Parathyroid adenoma (tissue), 2 donors: ENCODE measurements at regions not wholly inside any gene's neighbourhood (a gene's known extent, or its start where the extent isn't known, plus 50 kb on each side); places are given as distances from the start of the nearest gene placed in this dataset.
"Not testable (repeated sequence)": the region's sequence is repeated elsewhere in the genome, so short reads cannot be mapped to it uniquely, and the experiment has no call there.

Experiments used
- H2AFZ ChIP-seq: fragments of 300-600 bp; sonication (generic); one replicate; pipeline ENCODE4 v1.7.0; 2017; ENCODE audit warnings: antibody characterized with exemption, mild to moderate bottlenecking
- H3K27ac ChIP-seq: fragments of 300-600 bp; sonication (generic); one replicate; pipeline ENCODE4 v1.7.0; 2017
- H3K27me3 ChIP-seq: fragments of 300-600 bp; sonication (generic); one replicate; pipeline ENCODE4 v1.7.0; 2017; ENCODE audit warnings: low read length; ENCODE audit not compliant: control insufficient read depth, insufficient read depth
- H3K36me3 ChIP-seq: fragments of 300-600 bp; sonication (generic); one replicate; pipeline ENCODE4 v1.7.0; 2017; ENCODE audit warnings: low read length; ENCODE audit not compliant: control insufficient read depth, insufficient read depth
- H3K4me1 ChIP-seq: fragments of 300-600 bp; sonication (generic); one replicate; pipeline ENCODE4 v1.7.0; 2017; ENCODE audit warnings: control low read depth
- H3K4me2 ChIP-seq: fragments of 300-600 bp; sonication (generic); one replicate; pipeline ENCODE4 v1.7.0; 2017; ENCODE audit warnings: low read length
- H3K4me3 ChIP-seq: fragments of 300-600 bp; sonication (generic); one replicate; pipeline ENCODE4 v1.7.0; 2017; ENCODE audit warnings: low read depth, low read length
- H3K79me2 ChIP-seq: fragments of 300-600 bp; sonication (generic); one replicate; pipeline ENCODE4 v1.7.0; 2017; ENCODE audit warnings: control low read depth
- H3K9ac ChIP-seq: fragments of 300-600 bp; sonication (generic); one replicate; pipeline ENCODE4 v1.7.0; 2017; ENCODE audit warnings: mild to moderate bottlenecking
- H3K9me3 ChIP-seq: fragments of 300-600 bp; sonication (generic); one replicate; pipeline ENCODE4 v1.7.0; 2017; ENCODE audit warnings: low read length; ENCODE audit not compliant: control insufficient read depth
- TF ChIP-seq, protein P1 (sequence below): fragments of 300-600 bp; sonication (generic); IDR thresholded peaks from one replicate; pipeline ENCODE4 v1.7.0; 2017; ENCODE audit warnings: antibody characterized with exemption, mild to moderate bottlenecking
- donor health status: primary hyperparathyroidism.

DNA sequence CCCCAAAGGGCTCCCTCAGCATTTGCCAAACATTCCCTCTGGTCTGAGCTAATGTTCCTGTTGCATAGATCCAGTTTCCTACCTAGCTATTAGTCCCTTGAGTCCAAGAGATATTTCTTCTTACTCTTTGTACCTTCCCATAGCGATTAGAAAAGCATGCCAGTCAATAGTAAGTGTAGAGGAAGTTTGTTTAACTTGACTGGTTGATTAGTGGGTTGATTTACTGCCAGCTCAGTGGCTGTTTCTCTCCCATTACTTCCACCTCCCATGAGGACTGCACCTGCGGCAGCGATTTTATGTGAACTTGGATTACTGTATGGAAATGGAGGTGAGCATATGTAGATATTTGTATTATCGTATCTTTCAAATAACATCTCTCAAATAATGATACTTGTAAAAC is 1748.4 kb upstream of the CELF4 start:
- Histone ChIP-seq H3K9me3 (no peaks in the 10 kb centered on the region), H3K4me3 (no peak overlapping the region), H3K9ac (no peak overlapping the region), H3K27ac (no peak overlapping the region), H3K79me2 (no peaks in the 10 kb centered on the region), H3K4me2 (no peak overlapping the region), H3K36me3 (no peaks in the 10 kb centered on the region), H2AFZ (no peak overlapping the region), H3K27me3 (no peaks in the 10 kb centered on the region), H3K4me1 (no peaks in the 10 kb centered on the region)
- TF ChIP-seq, protein P1, sequence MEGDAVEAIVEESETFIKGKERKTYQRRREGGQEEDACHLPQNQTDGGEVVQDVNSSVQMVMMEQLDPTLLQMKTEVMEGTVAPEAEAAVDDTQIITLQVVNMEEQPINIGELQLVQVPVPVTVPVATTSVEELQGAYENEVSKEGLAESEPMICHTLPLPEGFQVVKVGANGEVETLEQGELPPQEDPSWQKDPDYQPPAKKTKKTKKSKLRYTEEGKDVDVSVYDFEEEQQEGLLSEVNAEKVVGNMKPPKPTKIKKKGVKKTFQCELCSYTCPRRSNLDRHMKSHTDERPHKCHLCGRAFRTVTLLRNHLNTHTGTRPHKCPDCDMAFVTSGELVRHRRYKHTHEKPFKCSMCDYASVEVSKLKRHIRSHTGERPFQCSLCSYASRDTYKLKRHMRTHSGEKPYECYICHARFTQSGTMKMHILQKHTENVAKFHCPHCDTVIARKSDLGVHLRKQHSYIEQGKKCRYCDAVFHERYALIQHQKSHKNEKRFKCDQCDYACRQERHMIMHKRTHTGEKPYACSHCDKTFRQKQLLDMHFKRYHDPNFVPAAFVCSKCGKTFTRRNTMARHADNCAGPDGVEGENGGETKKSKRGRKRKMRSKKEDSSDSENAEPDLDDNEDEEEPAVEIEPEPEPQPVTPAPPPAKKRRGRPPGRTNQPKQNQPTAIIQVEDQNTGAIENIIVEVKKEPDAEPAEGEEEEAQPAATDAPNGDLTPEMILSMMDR, result no peak

DNA sequence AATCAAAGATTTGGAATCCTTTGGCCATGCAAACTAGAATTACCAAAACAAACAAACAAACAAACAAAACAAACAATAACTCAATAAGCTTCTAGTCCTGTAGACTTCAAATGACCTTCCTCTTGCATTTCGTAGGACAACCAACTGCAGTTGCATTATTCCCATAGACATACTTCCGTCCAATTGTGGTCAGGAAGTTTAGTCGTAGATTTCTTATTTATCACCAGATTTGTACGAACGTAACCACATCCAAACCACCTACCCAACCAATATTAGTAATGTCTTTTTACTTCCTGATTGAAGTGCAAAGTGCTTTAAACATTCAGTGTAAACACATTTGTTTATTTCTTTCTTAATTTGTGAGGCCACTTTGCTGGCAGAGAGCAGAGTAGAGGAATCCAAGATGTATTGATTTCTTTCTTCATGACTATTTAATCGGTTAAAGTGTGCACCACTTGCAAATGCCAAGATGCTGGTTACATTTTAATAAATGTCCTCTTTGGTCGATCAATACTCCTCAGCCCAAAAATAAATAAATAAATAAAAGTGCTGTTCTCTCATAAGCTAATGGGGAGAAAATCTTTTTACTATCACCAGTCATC is 1745.6 kb upstream of the CELF4 start:
- Histone ChIP-seq H3K9ac (no peak overlapping the region), H3K4me1 (no peaks in the 10 kb centered on the region), H3K36me3 (no peaks in the 10 kb centered on the region), H3K4me2 (no peak overlapping the region), H2AFZ (no peak overlapping the region), H3K27ac (no peak overlapping the region), H3K9me3 (no peaks in the 10 kb centered on the region), H3K27me3 (no peaks in the 10 kb centered on the region), H3K79me2 (no peaks in the 10 kb centered on the region), H3K4me3 (no peak overlapping the region)
- TF ChIP-seq, protein P1, result no peak

DNA sequence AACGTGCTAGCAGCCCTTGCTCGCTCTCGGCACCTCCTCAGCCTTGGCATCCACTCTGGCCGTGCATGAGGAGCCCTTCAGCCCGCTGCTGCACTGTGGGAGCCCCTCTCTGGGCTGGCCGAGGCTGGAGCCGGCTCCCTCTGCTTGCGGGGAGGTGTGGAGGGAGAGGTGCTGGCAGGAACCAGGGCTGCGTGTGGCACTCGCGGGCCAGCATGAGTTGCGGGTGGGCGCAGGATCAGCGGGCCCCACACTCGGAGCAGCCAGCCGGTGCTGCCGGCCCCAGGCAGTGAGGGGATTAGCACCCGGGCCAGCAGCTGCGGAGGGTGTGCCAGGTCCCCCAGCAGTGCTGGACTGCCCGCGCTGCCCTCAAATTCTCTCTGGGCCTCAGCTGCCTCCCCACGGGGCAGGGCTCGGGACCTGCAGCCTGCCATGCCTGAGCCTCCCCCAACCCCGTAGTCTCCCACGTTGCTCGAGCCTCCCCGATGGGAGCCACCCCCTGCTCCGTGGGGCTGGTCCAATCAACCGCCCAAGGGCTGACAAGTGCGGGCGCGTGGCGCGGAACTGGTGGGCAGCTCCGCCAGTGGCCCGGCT is 1743.4 kb upstream of the CELF4 start:
- not testable (repeated sequence) for H3K9ac ChIP-seq, H3K27ac ChIP-seq, H2AFZ ChIP-seq, H3K79me2 ChIP-seq, H3K9me3 ChIP-seq, H3K27me3 ChIP-seq, H3K4me1 ChIP-seq, H3K36me3 ChIP-seq, H3K4me2 ChIP-seq, H3K4me3 ChIP-seq

- H3K79me2 ChIP-seq, result no peaks in the 10 kb centered on the region
- no peak overlapping the region for H3K27ac ChIP-seq
- H3K27me3 ChIP-seq, result no peaks in the 10 kb centered on the region
- no peaks in the 10 kb centered on the region for H3K4me1 ChIP-seq
- no peak overlapping the region for H2AFZ ChIP-seq
- no peak overlapping the region for H3K9ac ChIP-seq
- H3K4me3 ChIP-seq, result no peak overlapping the region
- H3K9me3 ChIP-seq, result no peaks in the 10 kb centered on the region
- H3K36me3 ChIP-seq, result no peaks in the 10 kb centered on the region
- no peak overlapping the region for H3K4me2 ChIP-seq
- TF ChIP-seq, protein P1, result no peak
Observed at GRCh38 chr18:39305766-39306165, 1740.2 kb upstream of the CELF4 start.

GRCh38 chr18:39302481-39302880 is 1736.9 kb upstream of the CELF4 start:
- TF ChIP-seq, protein P1, result no peak
- no peak overlapping the region for H3K4me2 ChIP-seq

More at GRCh38 chr18:39302481-39302880, 1736.9 kb upstream of the CELF4 start:
- Histone ChIP-seq H3K4me3 (no peak overlapping the region), H3K79me2 (no peaks in the 10 kb centered on the region), H3K9ac (no peak overlapping the region), H3K4me1 (no peaks in the 10 kb centered on the region), H3K9me3 (no peaks in the 10 kb centered on the region), H3K27ac (no peak overlapping the region), H2AFZ (no peak overlapping the region), H3K27me3 (no peaks in the 10 kb centered on the region), H3K36me3 (no peaks in the 10 kb centered on the region)
